Stimulated activated CD8-positive, alpha-beta memory T cell treated with anti-CD3 and anti-CD28 coated beads, Interleukin-4, amount 100 ng/mL, for 4 hours (primary cell): ENCODE measurements at regions not wholly inside any gene's neighbourhood (a gene's known extent, or its start where the extent isn't known, plus 50 kb on each side); places are given as distances from the start of the nearest gene placed in this dataset.

Experiments
- DNase-seq, 2 donors: peaks; one replicate each; pipeline ENCODE4 v3.0.0-alpha.2; 2020; ENCODE audit warnings: low read depth in 2 of 2, low spot score in 1 of 2

GRCh38 chr18:24530630-24531111, 70.2 kb downstream of the HRH4 start:
- DNase-seq: no peak

- DNase-seq: no peak
Measured at GRCh38 chr18:24534271-24534670, 73.8 kb downstream of the HRH4 start.

GRCh38 chr18:24534737-24535136, 74.3 kb downstream of the HRH4 start:
- no peak for DNase-seq

GRCh38 chr18:24535527-24536295, 75.3 kb downstream of the HRH4 start:
- no peak for DNase-seq

DNA sequence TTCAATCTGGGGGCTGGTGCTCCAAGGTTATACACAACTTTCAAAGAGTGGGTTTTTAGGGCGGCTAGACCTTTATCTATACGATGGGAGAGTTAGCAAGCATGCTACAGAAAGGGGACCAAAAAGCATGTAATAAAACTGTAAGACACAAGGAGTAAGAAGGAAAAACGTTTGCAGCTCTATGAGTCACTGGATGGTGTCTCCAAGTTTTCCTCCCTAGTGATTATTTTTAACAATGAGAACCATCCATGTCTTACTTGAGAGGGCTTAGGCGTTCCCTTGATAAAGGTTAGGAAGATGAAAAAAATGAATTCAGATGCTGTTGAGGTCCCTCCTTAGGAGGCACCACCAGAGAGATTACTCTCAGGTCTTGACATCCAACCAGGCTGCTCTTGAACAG, 75.9 kb downstream of the HRH4 start:
- DNase-seq: no peak

DNA sequence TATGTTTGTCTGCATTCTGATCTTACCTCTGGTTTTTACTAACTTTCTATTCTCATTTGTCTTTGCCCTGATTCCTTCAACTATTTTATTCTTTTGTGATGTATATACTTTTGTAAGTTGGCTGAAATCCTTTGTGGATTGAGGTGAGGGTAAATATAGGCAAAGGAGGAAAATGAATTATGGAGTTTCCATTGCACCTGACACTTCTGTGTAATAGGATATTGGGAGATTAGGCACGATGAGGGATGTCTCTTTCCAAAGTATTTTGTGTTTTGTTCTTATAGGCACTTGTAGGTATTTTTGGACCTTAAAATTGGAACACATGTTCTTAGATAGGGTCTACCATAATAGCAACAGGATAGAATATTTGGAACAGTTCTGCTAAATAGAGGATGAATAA, 76.4 kb downstream of the HRH4 start:
- no peak for DNase-seq

DNA sequence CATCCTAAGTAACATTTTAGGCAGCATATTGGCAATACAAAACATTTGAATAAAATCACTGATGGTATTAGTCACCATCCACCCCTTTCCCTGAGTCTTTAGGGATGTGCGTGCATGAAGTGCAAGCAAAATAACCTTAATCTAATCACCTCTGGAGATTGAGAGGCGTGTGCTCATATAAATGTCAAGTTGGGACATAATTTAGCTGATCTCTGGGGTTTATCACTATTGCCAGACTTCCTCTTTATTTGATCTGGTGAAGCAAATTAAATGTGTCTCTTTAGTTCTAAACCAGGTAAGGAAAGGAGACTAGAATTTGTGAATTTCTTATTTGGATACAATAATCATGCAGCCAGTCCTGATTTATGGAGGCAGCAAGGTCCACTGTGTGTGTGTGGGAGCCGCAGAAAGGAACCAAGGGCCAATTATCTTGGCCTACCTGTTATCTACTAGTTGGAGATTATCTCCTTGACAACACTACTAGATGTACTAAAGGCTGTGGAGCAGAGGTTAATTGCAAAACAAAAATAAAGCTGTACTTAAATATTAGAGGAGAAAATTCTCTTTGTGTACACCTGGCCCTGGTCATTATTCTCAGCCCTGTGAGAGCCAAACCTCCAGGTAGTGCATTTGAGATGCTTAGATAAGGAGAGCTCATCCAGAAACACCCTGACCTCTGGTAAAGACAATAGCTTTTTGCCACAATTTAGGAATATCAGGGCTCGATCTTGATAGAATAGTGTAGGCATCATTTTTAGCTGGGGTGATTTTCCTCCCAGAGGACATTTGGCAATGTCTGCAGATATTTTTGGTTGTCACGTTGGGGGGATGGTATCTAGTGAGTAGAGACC, 78.2 kb downstream of the HRH4 start:
- no peak for DNase-seq

- no peak for DNase-seq
Measured at GRCh38 chr18:24539866-24540617, 79.6 kb downstream of the HRH4 start.

GRCh38 chr18:24540896-24541295, 80.5 kb downstream of the HRH4 start:
- no peak for DNase-seq

DNA sequence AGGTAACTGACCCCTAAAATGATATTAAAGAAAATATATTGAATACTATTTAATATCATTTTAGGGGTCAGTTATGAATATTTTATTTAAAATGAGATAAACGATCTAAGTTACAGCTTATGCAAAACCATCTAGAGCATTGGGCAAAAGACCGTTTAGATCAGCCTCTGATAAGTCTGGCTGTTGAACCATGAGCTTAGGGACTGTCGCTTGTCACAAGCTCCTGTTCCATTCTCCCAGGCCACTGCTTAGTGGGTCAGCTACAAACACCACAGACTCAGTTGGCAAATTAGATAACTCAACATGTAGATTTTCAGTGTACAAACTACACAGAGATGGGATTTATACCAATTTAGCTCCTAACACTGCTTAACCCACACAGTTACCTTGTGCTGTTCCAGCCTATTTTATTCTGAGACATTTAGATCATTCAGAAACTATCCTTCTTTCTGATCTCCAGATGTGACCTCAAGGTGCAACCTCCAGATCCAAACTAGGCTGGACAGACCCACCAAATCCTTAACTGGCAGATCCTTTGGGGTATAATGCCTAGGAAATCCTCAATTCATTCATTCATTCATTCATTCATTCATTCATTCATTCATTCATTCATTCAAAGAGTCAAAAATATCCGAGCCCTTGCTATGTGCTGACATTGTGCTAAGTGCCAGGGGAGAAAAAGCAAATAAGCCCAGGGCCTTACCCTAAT, 82.8 kb downstream of the HRH4 start:
- no peak for DNase-seq

GRCh38 chr18:24543795-24544498, 83.5 kb downstream of the HRH4 start:
- DNase-seq: no peak

DNA sequence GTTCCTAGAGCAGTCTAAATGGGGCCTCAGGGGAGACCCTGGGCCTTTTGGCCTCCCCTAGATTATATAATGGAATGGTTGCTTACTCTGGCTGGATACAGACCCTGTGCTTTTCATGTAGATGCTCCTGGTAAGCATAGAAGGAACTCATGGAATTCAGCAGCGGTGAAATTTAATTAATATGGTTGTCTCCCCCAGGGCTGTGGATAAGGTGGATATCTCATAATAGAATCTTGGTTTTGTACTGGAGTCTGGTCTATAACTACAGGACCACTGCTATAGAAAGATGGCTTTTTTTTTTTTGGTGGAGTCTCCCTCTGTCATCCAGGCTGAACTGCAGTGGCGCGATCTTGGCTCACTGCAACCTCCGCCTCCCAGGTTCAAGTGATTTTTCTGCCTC, 84.5 kb downstream of the HRH4 start:
- no peak for DNase-seq

GRCh38 chr18:24545651-24546050, 85.2 kb downstream of the HRH4 start:
- DNase-seq: no peak

GRCh38 chr18:24546307-24546706, 85.9 kb downstream of the HRH4 start:
- DNase-seq: no peak

GRCh38 chr18:24548583-24548982, 88.1 kb downstream of the HRH4 start:
- DNase-seq: no peak

DNA sequence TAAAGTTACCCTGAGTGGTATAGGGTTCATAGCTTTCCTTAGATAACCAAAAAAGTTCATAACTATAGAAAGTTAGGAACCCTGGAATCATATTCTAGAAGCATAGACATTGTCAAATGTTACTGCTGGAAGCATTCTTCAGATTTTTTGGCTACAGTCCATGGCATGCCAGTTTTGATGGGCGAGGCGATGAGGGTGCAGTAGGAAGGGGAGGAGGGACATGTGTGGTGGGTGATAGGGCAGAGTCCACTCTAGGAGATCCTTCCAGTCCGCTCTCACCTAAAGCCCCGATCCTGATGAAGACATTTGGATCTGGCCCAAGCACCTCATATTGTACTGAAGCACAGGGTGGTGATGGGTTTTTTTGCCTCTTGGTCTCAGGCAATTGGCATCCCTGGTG, 91.8 kb downstream of the HRH4 start:
- DNase-seq: no peak

- DNase-seq: no peak
Measured at GRCh38 chr18:24553571-24554285, 93.3 kb downstream of the HRH4 start.

GRCh38 chr18:24558403-24558802, 98.0 kb downstream of the HRH4 start:
- no peak for DNase-seq

DNA sequence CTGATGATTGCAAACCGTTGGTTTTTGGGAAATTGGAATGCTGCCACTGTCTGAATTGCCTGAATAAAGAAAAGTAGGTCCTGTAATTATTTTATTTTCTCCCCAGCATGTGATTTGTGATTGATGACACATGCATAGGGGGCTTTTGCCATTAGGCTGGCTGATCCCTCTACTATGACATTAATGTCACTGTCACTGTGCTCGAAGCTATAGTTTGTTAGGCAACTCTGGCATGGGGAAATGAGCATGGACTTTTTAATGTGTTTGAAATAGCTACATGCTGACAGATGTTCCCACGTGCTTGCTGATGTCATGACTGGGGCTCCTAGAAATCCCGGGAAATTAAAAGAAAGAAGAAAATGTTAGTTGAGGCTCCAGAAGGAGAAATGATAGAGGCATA, 99.1 kb downstream of the HRH4 start:
- no peak for DNase-seq

DNA sequence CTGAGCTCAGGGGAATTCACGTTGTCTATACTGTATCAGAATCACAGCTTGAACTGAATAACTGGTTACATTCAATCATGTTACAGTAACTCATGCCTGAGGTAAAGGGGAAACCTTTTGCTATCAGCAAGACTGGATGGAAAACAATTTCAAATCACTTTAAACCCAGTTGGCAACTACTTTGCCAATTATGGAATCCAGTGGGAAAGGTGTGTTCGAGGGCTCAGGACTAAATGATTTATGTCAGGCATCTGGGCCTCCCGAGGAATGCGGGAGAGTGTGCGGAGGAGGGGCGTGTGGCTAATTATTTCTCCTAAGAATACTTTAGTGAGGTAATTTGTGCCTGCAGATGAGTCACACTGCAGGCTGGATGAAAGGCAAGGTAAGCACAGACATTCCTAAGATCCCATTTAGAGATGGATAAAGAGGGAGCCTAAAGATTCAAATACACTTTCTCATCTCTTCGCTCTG, 100.1 kb downstream of the HRH4 start:
- DNase-seq: no peak
